ENCODE measurements at regions not wholly inside any gene's neighbourhood (a gene's known extent, or its start where the extent isn't known, plus 50 kb on each side); places are given as distances from the start of the nearest gene placed in this dataset.

DNA sequence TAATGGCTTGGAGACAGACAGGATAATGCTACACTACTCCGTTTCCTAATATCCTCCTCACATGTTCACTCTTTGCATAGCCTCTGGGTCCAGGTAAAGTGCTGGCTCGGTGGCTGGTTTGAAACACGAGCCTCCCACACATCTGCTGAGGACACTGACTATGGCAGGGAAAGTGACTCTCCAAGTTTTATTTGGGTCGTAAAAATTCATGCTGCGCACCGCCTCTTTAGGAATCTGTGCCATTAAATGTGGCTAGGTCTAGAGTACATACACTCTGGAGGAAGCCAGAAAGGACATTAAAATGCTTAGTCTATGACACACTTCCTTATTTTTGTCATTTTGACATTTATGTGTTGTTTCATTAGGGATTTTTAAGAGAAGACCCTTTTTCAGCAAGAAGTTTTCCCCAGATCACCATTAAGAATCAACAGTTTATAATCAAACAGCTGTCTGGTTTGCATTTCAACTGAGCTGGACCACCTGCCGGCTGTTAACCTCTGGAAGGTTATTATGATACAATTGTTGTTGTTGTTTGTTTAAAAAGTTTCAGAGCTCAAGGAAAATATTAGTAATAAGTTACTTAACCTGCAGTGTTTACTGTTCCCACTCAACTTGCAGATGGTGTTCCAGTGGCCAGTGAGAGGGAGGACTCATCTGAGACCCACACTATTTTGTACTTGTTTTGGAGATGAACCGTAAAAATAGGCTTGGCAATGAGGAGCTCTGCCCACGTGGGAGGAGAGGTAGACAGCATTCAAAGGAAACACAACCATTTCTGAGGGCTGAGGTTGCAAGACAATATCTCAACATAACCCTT lies 443.3 kb upstream of the MEIS1 start:
- peaks cover 10% of the 10 kb centered on the region for H3K9me3 Mint-ChIP-seq
- H3K36me3 Mint-ChIP-seq (ENCODE audit: low read depth), result no peaks in the 10 kb centered on the region
- H3K4me1 Mint-ChIP-seq, result no peaks in the 10 kb centered on the region
- no peak overlapping the region for H3K27ac Mint-ChIP-seq (ENCODE audit: unreplicated experiment)
- TF ChIP-seq, protein P1, sequence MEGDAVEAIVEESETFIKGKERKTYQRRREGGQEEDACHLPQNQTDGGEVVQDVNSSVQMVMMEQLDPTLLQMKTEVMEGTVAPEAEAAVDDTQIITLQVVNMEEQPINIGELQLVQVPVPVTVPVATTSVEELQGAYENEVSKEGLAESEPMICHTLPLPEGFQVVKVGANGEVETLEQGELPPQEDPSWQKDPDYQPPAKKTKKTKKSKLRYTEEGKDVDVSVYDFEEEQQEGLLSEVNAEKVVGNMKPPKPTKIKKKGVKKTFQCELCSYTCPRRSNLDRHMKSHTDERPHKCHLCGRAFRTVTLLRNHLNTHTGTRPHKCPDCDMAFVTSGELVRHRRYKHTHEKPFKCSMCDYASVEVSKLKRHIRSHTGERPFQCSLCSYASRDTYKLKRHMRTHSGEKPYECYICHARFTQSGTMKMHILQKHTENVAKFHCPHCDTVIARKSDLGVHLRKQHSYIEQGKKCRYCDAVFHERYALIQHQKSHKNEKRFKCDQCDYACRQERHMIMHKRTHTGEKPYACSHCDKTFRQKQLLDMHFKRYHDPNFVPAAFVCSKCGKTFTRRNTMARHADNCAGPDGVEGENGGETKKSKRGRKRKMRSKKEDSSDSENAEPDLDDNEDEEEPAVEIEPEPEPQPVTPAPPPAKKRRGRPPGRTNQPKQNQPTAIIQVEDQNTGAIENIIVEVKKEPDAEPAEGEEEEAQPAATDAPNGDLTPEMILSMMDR (conservative IDR thresholded peaks at IDR 0.05), result no peak
- no peaks in the 10 kb centered on the region for H3K27me3 Mint-ChIP-seq (ENCODE audit: low read depth)
- H3K4me3 Mint-ChIP-seq, result no peak overlapping the region
- no peak for DNase-seq (ENCODE audit: low read depth, low spot score)

DNA sequence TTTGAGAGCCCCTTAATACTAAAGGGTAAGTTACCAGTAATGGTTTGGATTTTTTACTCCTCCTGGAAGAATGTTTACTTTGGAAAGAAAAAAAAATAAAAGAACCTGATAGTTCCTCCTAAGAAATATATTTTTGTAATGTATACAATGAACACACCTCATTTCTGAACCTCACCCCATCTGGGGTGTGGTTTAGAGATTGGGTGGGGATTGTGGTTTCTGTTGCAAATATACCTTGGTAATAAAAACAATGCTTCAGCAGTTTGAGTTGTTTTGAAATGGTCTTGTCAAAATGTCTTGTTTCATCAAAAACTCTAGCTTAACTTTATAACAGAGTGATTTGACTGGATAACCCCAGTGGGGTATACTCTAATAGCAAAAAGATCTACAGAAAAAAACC lies 448.9 kb upstream of the MEIS1 start:
- TF ChIP-seq, protein P1 (conservative IDR thresholded peaks at IDR 0.05), result no peak
- Mint-ChIP-seq H3K36me3 (ENCODE audit: low read depth) (no peaks in the 10 kb centered on the region), H3K27me3 (ENCODE audit: low read depth) (no peaks in the 10 kb centered on the region), H3K4me3 (no peak overlapping the region), H3K9me3 (peaks cover 14% of the 10 kb centered on the region), H3K4me1 (peaks cover 5% of the 10 kb centered on the region), H3K27ac (ENCODE audit: unreplicated experiment) (no peak overlapping the region)
- no peak for DNase-seq (ENCODE audit: low read depth, low spot score)

DNA sequence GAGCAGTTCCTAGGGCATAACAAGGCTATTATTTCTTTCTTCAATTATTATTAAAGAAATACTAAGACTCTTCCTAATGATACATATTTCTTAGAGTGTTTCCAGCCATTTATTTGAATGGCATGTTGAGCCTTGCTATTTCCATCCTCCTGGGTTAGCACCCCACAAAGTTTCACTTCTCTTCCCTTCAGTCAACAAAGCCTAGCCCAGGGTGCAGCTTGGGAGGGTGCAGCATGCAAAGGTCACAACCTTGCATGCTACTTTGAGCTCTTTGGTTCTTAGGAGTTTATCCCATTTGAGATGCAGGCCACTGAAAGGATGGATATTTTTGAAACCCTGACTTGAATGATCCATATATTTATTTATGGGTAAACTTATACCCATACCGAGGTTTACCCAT lies 454.4 kb upstream of the MEIS1 start:
- H3K9me3 Mint-ChIP-seq, result peaks cover 9% of the 10 kb centered on the region
- H3K27me3 Mint-ChIP-seq (ENCODE audit: low read depth), result no peaks in the 10 kb centered on the region
- H3K27ac Mint-ChIP-seq (ENCODE audit: unreplicated experiment), result no peak overlapping the region
- TF ChIP-seq, protein P1 (conservative IDR thresholded peaks at IDR 0.05), result no peak
- H3K4me3 Mint-ChIP-seq, result no peak overlapping the region
- no peak for DNase-seq (ENCODE audit: low read depth, low spot score)
- peaks cover 5% of the 10 kb centered on the region for H3K4me1 Mint-ChIP-seq
- no peaks in the 10 kb centered on the region for H3K36me3 Mint-ChIP-seq (ENCODE audit: low read depth)

DNA sequence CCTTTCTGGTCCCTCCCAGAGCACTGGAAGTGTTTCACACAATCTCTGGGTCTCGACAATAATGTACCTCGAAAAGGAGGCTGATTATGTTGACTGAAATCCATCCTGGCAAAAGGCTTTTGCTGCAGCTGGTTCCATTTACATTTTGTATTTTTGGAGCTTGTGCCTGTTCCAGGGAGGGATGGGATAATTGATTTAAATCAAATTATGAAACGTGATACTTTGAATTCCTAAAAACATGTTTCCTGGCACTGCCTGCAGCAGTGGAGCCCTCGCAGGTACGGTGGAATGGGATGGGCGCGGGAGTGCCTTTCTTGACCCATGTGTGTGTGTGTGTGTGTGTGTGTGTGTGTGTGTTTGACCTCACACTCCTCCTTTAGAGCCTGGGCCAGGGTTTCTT lies 455.5 kb upstream of the MEIS1 start:
- TF ChIP-seq, protein P1 (conservative IDR thresholded peaks at IDR 0.05), result no peak
- peaks cover 5% of the 10 kb centered on the region for H3K4me1 Mint-ChIP-seq
- peaks cover 9% of the 10 kb centered on the region for H3K9me3 Mint-ChIP-seq
- H3K27ac Mint-ChIP-seq (ENCODE audit: unreplicated experiment), result no peak overlapping the region
- H3K36me3 Mint-ChIP-seq (ENCODE audit: low read depth), result no peaks in the 10 kb centered on the region
- H3K27me3 Mint-ChIP-seq (ENCODE audit: low read depth), result no peaks in the 10 kb centered on the region
- H3K4me3 Mint-ChIP-seq, result no peak overlapping the region
- DNase-seq (ENCODE audit: low read depth, low spot score), result no peak

DNA sequence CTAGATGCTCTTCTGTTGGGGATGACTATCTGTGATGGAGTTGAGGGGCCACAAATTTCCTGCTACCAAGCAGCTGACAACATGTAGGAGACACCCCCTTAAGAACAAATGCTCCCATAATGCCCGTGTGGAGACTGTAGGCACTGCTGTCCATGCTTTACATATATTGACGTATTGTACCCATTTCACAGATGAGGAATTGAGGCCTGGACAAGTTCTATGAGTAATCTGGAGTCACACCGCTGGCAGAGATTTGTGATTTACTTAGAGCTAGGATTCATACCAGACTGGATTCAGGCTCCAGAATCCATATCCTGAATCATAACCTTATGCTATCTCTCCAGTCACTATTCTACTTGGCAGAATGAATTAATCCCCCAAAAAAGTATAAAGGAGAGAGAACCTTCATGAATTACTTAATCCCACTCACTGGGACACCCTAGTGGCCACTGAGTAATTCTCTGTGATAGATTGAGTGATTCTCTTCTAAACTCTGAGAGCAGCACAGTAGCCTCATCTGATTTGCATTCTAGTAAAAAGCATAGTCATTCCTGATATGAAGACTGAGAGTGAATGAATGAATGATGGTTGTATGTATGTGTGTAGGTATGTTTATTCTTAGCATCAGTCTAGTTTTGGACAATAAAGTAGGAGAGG lies 460.7 kb upstream of the MEIS1 start:
- no peaks in the 10 kb centered on the region for H3K27me3 Mint-ChIP-seq (ENCODE audit: low read depth)
- no peak overlapping the region for H3K27ac Mint-ChIP-seq (ENCODE audit: unreplicated experiment)
- H3K4me3 Mint-ChIP-seq, result no peak overlapping the region
- TF ChIP-seq, protein P1 (conservative IDR thresholded peaks at IDR 0.05), result no peak
- peaks cover under 1% of the 10 kb centered on the region for H3K36me3 Mint-ChIP-seq (ENCODE audit: low read depth)
- H3K9me3 Mint-ChIP-seq, result peaks cover 5% of the 10 kb centered on the region
- H3K4me1 Mint-ChIP-seq, result no peaks in the 10 kb centered on the region
- no peak for DNase-seq (ENCODE audit: low read depth, low spot score)

Data from neural crest cell (in vitro differentiated cells).